GM12878 (cell line): ENCODE measurements at regions not wholly inside any gene's neighbourhood (a gene's known extent, or its start where the extent isn't known, plus 50 kb on each side); places are given as distances from the start of the nearest gene placed in this dataset.

Experiments used
- ATAC-seq: fragments of 200-7000 bp; cut with Tn5 transposase; 3 replicates; pipeline ENCODE4 v1.9.1; 2020; ENCODE audit warnings: mild to moderate bottlenecking, moderate library complexity
- BruUV-seq: library from RNA; stranded (reverse); fragments of 400-500 nt; replicated peaks from 2 replicates; lab custom pipeline; 2021; lab: Mats Ljungman, UMichigan
- CTCF ChIA-PET: fragments of 300-600 bp; sonication (Branson Sonifier 250); formaldehyde crosslinking; extraction: SDS; loops from one replicate; lab custom pipeline; 2021; ENCODE audit warnings: inconsistent platforms; lab: Yijun Ruan, JAX
- POLR2A ChIA-PET: fragments of 350-600 bp; formaldehyde crosslinking; extraction: SDS; loops from one replicate; lab custom pipeline; 2021; ENCODE audit warnings: inconsistent platforms; lab: Charles Lee
- RAD21 ChIA-PET: fragments of 300-600 bp; sonication (Branson Sonifier 250); formaldehyde crosslinking; loops from one replicate; lab custom pipeline; 2023; ENCODE audit warnings: antibody characterized with exemption; ENCODE audit not compliant: unreplicated experiment; lab: Charles Lee
- SMC1A ChIA-PET: fragments of 300-600 bp; sonication (Branson Sonifier 250); formaldehyde crosslinking; loops from one replicate; lab custom pipeline; 2023; ENCODE audit not compliant: unreplicated experiment, uncharacterized antibody; lab: Charles Lee
- DNase-seq: peaks from one replicate; pipeline ENCODE4 v3.0.0-alpha.2; 2011; ENCODE audit warnings: low read depth, low spot score
- FAIRE-seq: peaks from 3 replicates; lab custom pipeline; 2011; peaks lifted over from hg19 to GRCh38; lab: Jason Lieb, UNC
- H2AFZ ChIP-seq: 2 replicates; pipeline ENCODE4 v1.6.0; 2011; ENCODE audit warnings: low read depth, low read length, control low read depth; ENCODE audit not compliant: control insufficient read depth
- H3K27ac ChIP-seq: 2 replicates; pipeline ENCODE4 v1.5.1; 2011; ENCODE audit warnings: control low read depth; ENCODE audit not compliant: control insufficient read depth, insufficient read depth
- H3K27me3 ChIP-seq, 2 experiments: replicated peaks in 1 of 2; 2 replicates each; pipeline versions ENCODE4 v1.6.0 to v1.6.1; 2011; ENCODE audit warnings: low read length in 1 of 2; ENCODE audit not compliant: control insufficient read depth in 2 of 2, insufficient read depth in 2 of 2
- H3K36me3 ChIP-seq, 2 experiments: 2 replicates each; pipeline ENCODE4 v1.5.1; 2011; ENCODE audit warnings: low read length in 1 of 2; ENCODE audit not compliant: control insufficient read depth in 2 of 2, insufficient read depth in 2 of 2
- H3K4me1 ChIP-seq: 2 replicates; pipeline ENCODE4 v1.6.1; 2011; ENCODE audit warnings: mild to moderate bottlenecking, low read length, moderate library complexity, mixed read lengths; ENCODE audit not compliant: control insufficient read depth, insufficient read depth
- H3K4me2 ChIP-seq: 2 replicates; pipeline ENCODE4 v1.6.0; 2011; ENCODE audit warnings: control low read depth; ENCODE audit not compliant: control insufficient read depth, insufficient read depth
- H3K4me3 ChIP-seq: fragments of 200-600 bp; sonication (generic); 2 replicates; pipeline ENCODE4 v1.5.1; 2016
- H3K79me2 ChIP-seq: 2 replicates; pipeline ENCODE4 v1.6.0; 2011; ENCODE audit warnings: low read length; ENCODE audit not compliant: control insufficient read depth, insufficient read depth
- H3K9ac ChIP-seq: 2 replicates; pipeline ENCODE4 v1.8.0; 2011; ENCODE audit warnings: low read length, control low read depth, mixed read lengths; ENCODE audit not compliant: control insufficient read depth, insufficient read depth
- H3K9me3 ChIP-seq: replicated peaks from 3 replicates; pipeline ENCODE4 v1.5.1; 2011; ENCODE audit warnings: mild to moderate bottlenecking, low read length; ENCODE audit not compliant: control insufficient read depth, insufficient read depth
- H4K20me1 ChIP-seq: 2 replicates; pipeline ENCODE4 v1.6.0; 2011; ENCODE audit not compliant: control insufficient read depth, insufficient read depth
- DPF2 ChIP-seq: fragments of 450-650 bp; IDR thresholded peaks from 2 replicates; pipeline ENCODE4 v1.6.1; 2017; ENCODE audit warnings: mild to moderate bottlenecking
- EZH2 ChIP-seq: IDR thresholded peaks from 2 replicates; pipeline ENCODE4 v1.6.1; 2012; ENCODE audit warnings: low read depth, mild to moderate bottlenecking, control low read depth, inconsistent platforms, low read length, borderline replicate concordance; ENCODE audit not compliant: control insufficient read depth
- FOXK2 ChIP-seq: fragments of 450-650 bp; IDR thresholded peaks from 2 replicates; pipeline ENCODE4 v1.6.1; 2017; ENCODE audit warnings: mild to moderate bottlenecking, moderate library complexity
- HCFC1 ChIP-seq: fragments of 150-350 bp; IDR thresholded peaks from 2 replicates; pipeline ENCODE4 v1.6.1; 2014; ENCODE audit warnings: low read length
- KDM1A ChIP-seq: fragments of 200-600 bp; sonication (generic); IDR thresholded peaks from 2 replicates; pipeline ENCODE4 v1.6.1; 2016; ENCODE audit warnings: borderline replicate concordance
- MEF2A ChIP-seq: IDR thresholded peaks from 2 replicates; pipeline ENCODE4 v1.6.1; 2011; ENCODE audit warnings: low read depth, mild to moderate bottlenecking, low read length, moderate library complexity; ENCODE audit not compliant: insufficient read depth
- NR2F1 ChIP-seq: fragments of 450-650 bp; conservative IDR thresholded peaks from 2 replicates; pipeline ENCODE4 v1.6.1; 2017; ENCODE audit warnings: mild to moderate bottlenecking
- PAX5 ChIP-seq: IDR thresholded peaks from 2 replicates; pipeline ENCODE4 v1.6.1; 2011; ENCODE audit warnings: low read depth, low read length, borderline replicate concordance
- POLR2AphosphoS5 ChIP-seq: IDR thresholded peaks from 2 replicates; pipeline ENCODE4 v1.6.1; 2011; ENCODE audit warnings: mild to moderate bottlenecking, low read length, inconsistent platforms
- POU2F2 ChIP-seq: IDR thresholded peaks from 3 replicates; pipeline ENCODE4 v1.6.1; 2011; ENCODE audit warnings: low read depth, mild to moderate bottlenecking, low read length, borderline replicate concordance
- SKIL ChIP-seq: fragments of 450-650 bp; IDR thresholded peaks from 2 replicates; pipeline ENCODE4 v1.6.1; 2017; ENCODE audit warnings: mild to moderate bottlenecking, low read depth, inconsistent platforms; ENCODE audit not compliant: poor library complexity, severe bottlenecking
- TCF3 ChIP-seq: IDR thresholded peaks from 2 replicates; pipeline ENCODE4 v1.6.1; 2012; ENCODE audit warnings: low read depth, mild to moderate bottlenecking, low read length, borderline replicate concordance; ENCODE audit not compliant: insufficient read depth
- WRNIP1 ChIP-seq: IDR thresholded peaks from 2 replicates; pipeline ENCODE4 v1.6.1; 2011; ENCODE audit warnings: low read depth, low read length, improper control_type of control experiment, borderline replicate concordance
- ZNF622 ChIP-seq: fragments of 450-650 bp; IDR thresholded peaks from 2 replicates; pipeline ENCODE4 v1.6.1; 2017; ENCODE audit warnings: mild to moderate bottlenecking, inconsistent platforms
- WGBS: methylation state at CpG from one replicate; pipeline ENCODE4 v1.1.6; 2016; ENCODE audit warnings: low lambda C conversion rate; ENCODE audit not compliant: insufficient replicate concordance, insufficient coverage; ENCODE audit errors: missing lambda C conversion rate; 5-methylcytosine and 5-hydroxymethylcytosine counted together
- in situ Hi-C: fragments of 300-500 bp; cut with MboI; formaldehyde crosslinking; loops from 9 replicates; pipeline ENCODE4 v1.14.3; 2018; ENCODE audit warnings: mixed read lengths
- intact Hi-C: fragments of 100-400 bp; cut with micrococcal nuclease; formaldehyde crosslinking; loops from one replicate; pipeline ENCODE4 v1.14.2; 2022; ENCODE audit not compliant: unreplicated experiment
- TF ChIP-seq, protein P1 (sequence below): IDR thresholded peaks from 2 replicates; pipeline ENCODE4 v1.6.1; 2011; ENCODE audit warnings: low read depth, mild to moderate bottlenecking, low read length, moderate library complexity, borderline replicate concordance; ENCODE audit errors: extremely low read depth
- TF ChIP-seq, protein P2 (sequence below), 3 experiments: IDR thresholded peaks in 2 of 3; conservative IDR thresholded peaks in 1 of 3; 2 replicates each; pipeline ENCODE4 v1.5.1; 2011; ENCODE audit warnings: low read depth in 3 of 3, low read length in 3 of 3, mild to moderate bottlenecking in 3 of 3, control low read depth in 2 of 3, moderate library complexity in 2 of 3, inconsistent platforms in 1 of 3, mixed read lengths in 1 of 3; ENCODE audit not compliant: control insufficient read depth in 2 of 3, insufficient read depth in 1 of 3; ENCODE audit errors: extremely low read depth in 1 of 3
- TF ChIP-seq, protein P3 (sequence below): fragments of 450-650 bp; IDR thresholded peaks from 2 replicates; pipeline ENCODE4 v1.6.1; 2016; ENCODE audit warnings: mild to moderate bottlenecking, moderate library complexity, borderline replicate concordance

DNA sequence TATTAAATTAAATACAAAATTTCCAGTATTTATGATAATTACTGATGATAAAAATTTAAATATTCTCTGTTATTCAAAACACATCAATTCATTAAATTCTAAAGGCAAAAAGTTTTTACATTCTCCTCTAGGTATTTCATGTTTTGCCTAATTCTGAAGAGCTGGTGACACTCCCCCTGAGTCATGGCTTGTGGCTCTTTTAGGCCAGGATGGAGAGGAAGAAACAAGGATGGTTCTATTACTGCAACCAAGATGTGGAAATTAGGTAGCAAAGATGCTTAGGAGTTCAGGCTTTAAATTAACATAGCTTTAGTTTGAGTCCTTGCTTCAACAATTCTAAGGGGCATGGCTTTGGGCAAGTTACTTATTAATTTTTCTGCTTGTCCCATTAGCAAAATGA is 1295.8 kb downstream of the EFNA5 start (continued):
- TF ChIP-seq SKIL (no peak), HCFC1 (no peak), NR2F1 (no peak), POU2F2 (no peak), EZH2 (no peak), KDM1A (no peak)

- Histone ChIP-seq H3K36me3 (no peaks in the 10 kb centered on the region), H3K9me3 (no peaks in the 10 kb centered on the region), H3K4me3 (no peak overlapping the region), H3K4me2 (no peak overlapping the region), H3K9ac (no peak overlapping the region), H4K20me1 (no peaks in the 10 kb centered on the region), H3K27ac (no peak overlapping the region), H3K4me1 (no peaks in the 10 kb centered on the region), H2AFZ (no peak overlapping the region), H3K79me2 (no peaks in the 10 kb centered on the region), H3K27me3 (no peaks in the 10 kb centered on the region)
- in situ Hi-C loops (no loop called here), intact Hi-C loops (no loop called here)
- ATAC-seq: no peak
- CTCF ChIA-PET: no interaction called here
- SMC1A ChIA-PET: interaction anchor here (0.7 to 1.5 kb wide), 3 partner anchors 9 to 257 kb away, joined by 3 to 5 read pairs (median 3); no protein-coding TSS in a partner anchor
- FAIRE-seq: no peak
- WGBS: 0% methylated on average over 1 of the region's 1 CpG
- POLR2A ChIA-PET: no interaction called here
- no TSS peak for BruUV-seq
- RAD21 ChIA-PET: no interaction called here
- DNase-seq: no peak
- TF ChIP-seq DPF2 (no peak), WRNIP1 (no peak), FOXK2 (no peak), TCF3 (no peak), MEF2A (no peak), POLR2AphosphoS5 (no peak), PAX5 (no peak), ZNF622 (no peak)
- TF ChIP-seq, protein P1, sequence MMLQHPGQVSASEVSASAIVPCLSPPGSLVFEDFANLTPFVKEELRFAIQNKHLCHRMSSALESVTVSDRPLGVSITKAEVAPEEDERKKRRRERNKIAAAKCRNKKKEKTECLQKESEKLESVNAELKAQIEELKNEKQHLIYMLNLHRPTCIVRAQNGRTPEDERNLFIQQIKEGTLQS: no peak
- TF ChIP-seq, protein P2, sequence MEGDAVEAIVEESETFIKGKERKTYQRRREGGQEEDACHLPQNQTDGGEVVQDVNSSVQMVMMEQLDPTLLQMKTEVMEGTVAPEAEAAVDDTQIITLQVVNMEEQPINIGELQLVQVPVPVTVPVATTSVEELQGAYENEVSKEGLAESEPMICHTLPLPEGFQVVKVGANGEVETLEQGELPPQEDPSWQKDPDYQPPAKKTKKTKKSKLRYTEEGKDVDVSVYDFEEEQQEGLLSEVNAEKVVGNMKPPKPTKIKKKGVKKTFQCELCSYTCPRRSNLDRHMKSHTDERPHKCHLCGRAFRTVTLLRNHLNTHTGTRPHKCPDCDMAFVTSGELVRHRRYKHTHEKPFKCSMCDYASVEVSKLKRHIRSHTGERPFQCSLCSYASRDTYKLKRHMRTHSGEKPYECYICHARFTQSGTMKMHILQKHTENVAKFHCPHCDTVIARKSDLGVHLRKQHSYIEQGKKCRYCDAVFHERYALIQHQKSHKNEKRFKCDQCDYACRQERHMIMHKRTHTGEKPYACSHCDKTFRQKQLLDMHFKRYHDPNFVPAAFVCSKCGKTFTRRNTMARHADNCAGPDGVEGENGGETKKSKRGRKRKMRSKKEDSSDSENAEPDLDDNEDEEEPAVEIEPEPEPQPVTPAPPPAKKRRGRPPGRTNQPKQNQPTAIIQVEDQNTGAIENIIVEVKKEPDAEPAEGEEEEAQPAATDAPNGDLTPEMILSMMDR (IDR thresholded peaks at IDR 0.05 in 2 of 3, conservative IDR thresholded peaks at IDR 0.05 in 1 of 3; ENCODE audit: control insufficient read depth in 2 of 3, extremely low read depth in 1 of 3, insufficient read depth in 1 of 3, low read depth in 3 of 3, low read length in 3 of 3): no peak
- TF ChIP-seq, protein P3, sequence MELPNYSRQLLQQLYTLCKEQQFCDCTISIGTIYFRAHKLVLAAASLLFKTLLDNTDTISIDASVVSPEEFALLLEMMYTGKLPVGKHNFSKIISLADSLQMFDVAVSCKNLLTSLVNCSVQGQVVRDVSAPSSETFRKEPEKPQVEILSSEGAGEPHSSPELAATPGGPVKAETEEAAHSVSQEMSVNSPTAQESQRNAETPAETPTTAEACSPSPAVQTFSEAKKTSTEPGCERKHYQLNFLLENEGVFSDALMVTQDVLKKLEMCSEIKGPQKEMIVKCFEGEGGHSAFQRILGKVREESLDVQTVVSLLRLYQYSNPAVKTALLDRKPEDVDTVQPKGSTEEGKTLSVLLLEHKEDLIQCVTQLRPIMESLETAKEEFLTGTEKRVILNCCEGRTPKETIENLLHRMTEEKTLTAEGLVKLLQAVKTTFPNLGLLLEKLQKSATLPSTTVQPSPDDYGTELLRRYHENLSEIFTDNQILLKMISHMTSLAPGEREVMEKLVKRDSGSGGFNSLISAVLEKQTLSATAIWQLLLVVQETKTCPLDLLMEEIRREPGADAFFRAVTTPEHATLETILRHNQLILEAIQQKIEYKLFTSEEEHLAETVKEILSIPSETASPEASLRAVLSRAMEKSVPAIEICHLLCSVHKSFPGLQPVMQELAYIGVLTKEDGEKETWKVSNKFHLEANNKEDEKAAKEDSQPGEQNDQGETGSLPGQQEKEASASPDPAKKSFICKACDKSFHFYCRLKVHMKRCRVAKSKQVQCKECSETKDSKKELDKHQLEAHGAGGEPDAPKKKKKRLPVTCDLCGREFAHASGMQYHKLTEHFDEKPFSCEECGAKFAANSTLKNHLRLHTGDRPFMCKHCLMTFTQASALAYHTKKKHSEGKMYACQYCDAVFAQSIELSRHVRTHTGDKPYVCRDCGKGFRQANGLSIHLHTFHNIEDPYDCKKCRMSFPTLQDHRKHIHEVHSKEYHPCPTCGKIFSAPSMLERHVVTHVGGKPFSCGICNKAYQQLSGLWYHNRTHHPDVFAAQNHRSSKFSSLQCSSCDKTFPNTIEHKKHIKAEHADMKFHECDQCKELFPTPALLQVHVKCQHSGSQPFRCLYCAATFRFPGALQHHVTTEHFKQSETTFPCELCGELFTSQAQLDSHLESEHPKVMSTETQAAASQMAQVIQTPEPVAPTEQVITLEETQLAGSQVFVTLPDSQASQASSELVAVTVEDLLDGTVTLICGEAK: no peak
Measured at GRCh38 chr5:106368021-106368420, 1302.7 kb downstream of the EFNA5 start.
